GM23338 (cell line): ENCODE measurements at regions not wholly inside any gene's neighbourhood (a gene's known extent, or its start where the extent isn't known, plus 50 kb on each side); places are given as distances from the start of the nearest gene placed in this dataset.

Experiments
- ATAC-seq: fragments of 200-7000 bp; cut with Tn5 transposase; 3 replicates; pipeline ENCODE4 v1.9.1; 2020
- DNase-seq: peaks from one replicate; pipeline ENCODE4 v3.0.0-alpha.2; 2015; ENCODE audit warnings: low spot score
- H2AFZ ChIP-seq: fragments of 200-600 bp; sonication (generic); 2 replicates; pipeline ENCODE4 v1.8.0; 2016; ENCODE audit warnings: antibody characterized with exemption, mild to moderate bottlenecking, moderate library complexity
- H3F3A ChIP-seq: fragments of 200-600 bp; sonication (generic); replicated peaks from 2 replicates; pipeline ENCODE4 v1.8.0; 2017; ENCODE audit warnings: antibody characterized with exemption, mixed run types, low read depth
- H3K27ac ChIP-seq: fragments of 200-600 bp; sonication (generic); 2 replicates; pipeline ENCODE4 v1.6.1; 2016; ENCODE audit warnings: low read depth
- H3K27me3 ChIP-seq: fragments of 200-600 bp; sonication (generic); 2 replicates; pipeline ENCODE4 v1.8.0; 2016; ENCODE audit warnings: mild to moderate bottlenecking, mixed run types, moderate library complexity; ENCODE audit not compliant: insufficient read depth
- H3K36me3 ChIP-seq: fragments of 200-600 bp; sonication (generic); 2 replicates; pipeline ENCODE4 v1.8.0; 2016; ENCODE audit warnings: mild to moderate bottlenecking; ENCODE audit not compliant: insufficient read depth
- H3K4me1 ChIP-seq: fragments of 200-600 bp; sonication (generic); 2 replicates; pipeline ENCODE4 v1.8.0; 2016; ENCODE audit warnings: mild to moderate bottlenecking, moderate library complexity; ENCODE audit not compliant: insufficient read depth
- H3K4me2 ChIP-seq: fragments of 200-600 bp; sonication (generic); 2 replicates; pipeline ENCODE4 v1.7.1; 2017; ENCODE audit warnings: mixed run types
- H3K4me3 ChIP-seq: fragments of 200-600 bp; sonication (generic); 2 replicates; pipeline ENCODE4 v1.6.1; 2016; ENCODE audit warnings: mixed run types
- H3K79me2 ChIP-seq: fragments of 200-600 bp; sonication (generic); replicated peaks from 2 replicates; pipeline ENCODE4 v1.8.0; 2017; ENCODE audit warnings: mild to moderate bottlenecking; ENCODE audit not compliant: insufficient read depth
- H3K9me2 ChIP-seq: fragments of 200-600 bp; sonication (generic); 2 replicates; pipeline ENCODE4 v1.8.0; 2017; ENCODE audit not compliant: insufficient read depth
- H4K20me1 ChIP-seq: fragments of 200-600 bp; sonication (generic); replicated peaks from 2 replicates; pipeline ENCODE4 v1.8.0; 2017; ENCODE audit warnings: mild to moderate bottlenecking; ENCODE audit not compliant: insufficient read depth
- H3K27ac Mint-ChIP-seq: 2 replicates; pipeline ENCODE4 v1.8.0; 2020; ENCODE audit warnings: inconsistent platforms, mild to moderate bottlenecking, moderate library complexity, mixed read lengths
- H3K27me3 Mint-ChIP-seq: 3 replicates; pipeline ENCODE4 v1.8.0; 2022; ENCODE audit warnings: low read depth, mild to moderate bottlenecking, moderate library complexity, mixed read lengths, inconsistent platforms; ENCODE audit not compliant: insufficient read depth, poor library complexity
- H3K36me3 Mint-ChIP-seq: 3 replicates; pipeline ENCODE4 v1.8.0; 2021; ENCODE audit warnings: low read depth, mild to moderate bottlenecking, inconsistent platforms, moderate library complexity, mixed read lengths
- H3K4me1 Mint-ChIP-seq: 3 replicates; pipeline ENCODE4 v1.8.0; 2020; ENCODE audit warnings: mild to moderate bottlenecking, inconsistent platforms, mixed read lengths
- H3K4me3 Mint-ChIP-seq: 3 replicates; pipeline ENCODE4 v1.8.0; 2021; ENCODE audit warnings: moderate library complexity, mild to moderate bottlenecking, inconsistent platforms, mixed read lengths
- H3K9me3 Mint-ChIP-seq: 3 replicates; pipeline ENCODE4 v1.8.0; 2020; ENCODE audit warnings: moderate library complexity, mild to moderate bottlenecking, inconsistent platforms, mixed read lengths
- EZH2 ChIP-seq: fragments of 200-600 bp; sonication (generic); IDR thresholded peaks from one replicate; pipeline ENCODE4 v1.8.0; 2017; ENCODE audit warnings: antibody characterized with exemption, mild to moderate bottlenecking, low read depth; ENCODE audit not compliant: unreplicated experiment
- JUNB ChIP-seq: IDR thresholded peaks from one replicate; pipeline ENCODE4 v1.6.1; 2016; ENCODE audit warnings: antibody characterized with exemption; ENCODE audit not compliant: unreplicated experiment
- POLR2AphosphoS5 ChIP-seq: IDR thresholded peaks from 2 replicates; pipeline ENCODE4 v1.6.1; 2016; ENCODE audit warnings: antibody characterized with exemption, low read depth
- REST ChIP-seq: IDR thresholded peaks from one replicate; pipeline ENCODE4 v1.6.1; 2018; ENCODE audit warnings: antibody characterized with exemption; ENCODE audit not compliant: unreplicated experiment
- ZNF114 ChIP-seq: fragments of 250-450 bp; sonication (Bioruptor Pico); IDR thresholded peaks from 2 replicates; pipeline ENCODE4 v1.5.0; 2020; ENCODE audit warnings: mild to moderate bottlenecking, moderate library complexity
- ZNF331 ChIP-seq: fragments of 250-450 bp; sonication (Bioruptor Pico); IDR thresholded peaks from 2 replicates; pipeline ENCODE4 v1.5.0; 2020; ENCODE audit warnings: low read depth, mild to moderate bottlenecking, moderate library complexity
- ZNF462 ChIP-seq: fragments of 250-450 bp; sonication (Bioruptor Pico); IDR thresholded peaks from 2 replicates; pipeline ENCODE4 v1.5.0; 2020; ENCODE audit warnings: mild to moderate bottlenecking, moderate library complexity
- TF ChIP-seq, protein P1 (sequence below): IDR thresholded peaks from 2 replicates; pipeline ENCODE4 v1.6.1; 2016; ENCODE audit warnings: antibody characterized with exemption

GRCh38 chr5:8934455-8934854, 611.4 kb downstream of the SEMA5A start (continued):
- TF ChIP-seq ZNF462 (CRISPR knock-in tag), result no peak
- TF ChIP-seq ZNF331, result no peak
- no peak for TF ChIP-seq JUNB

GRCh38 chr5:8940934-8941333, 604.9 kb downstream of the SEMA5A start:
- Histone ChIP-seq H3K27me3 (no peaks in the 10 kb centered on the region), H3K79me2 (no peaks in the 10 kb centered on the region), H3K9me2 (peaks cover 7% of the 10 kb centered on the region; the same call in 1 of the 2 replicates), H2AFZ (no peak overlapping the region), H3K4me3 (no peak overlapping the region), H3K36me3 (no peaks in the 10 kb centered on the region), H3F3A (no peaks in the 10 kb centered on the region), H3K4me2 (no peak overlapping the region), H4K20me1 (no peaks in the 10 kb centered on the region), H3K4me1 (no peaks in the 10 kb centered on the region), H3K27ac (no peak overlapping the region)
- no peaks in the 10 kb centered on the region for H3K4me1 Mint-ChIP-seq
- DNase-seq (no peak), ATAC-seq (no peak)
- peaks cover 22% of the 10 kb centered on the region for H3K9me3 Mint-ChIP-seq
- H3K36me3 Mint-ChIP-seq, result peaks cover 10% of the 10 kb centered on the region; the same call in 2 of the 3 replicates
- no peak for TF ChIP-seq POLR2AphosphoS5
- no peak for TF ChIP-seq EZH2
- TF ChIP-seq, protein P1, sequence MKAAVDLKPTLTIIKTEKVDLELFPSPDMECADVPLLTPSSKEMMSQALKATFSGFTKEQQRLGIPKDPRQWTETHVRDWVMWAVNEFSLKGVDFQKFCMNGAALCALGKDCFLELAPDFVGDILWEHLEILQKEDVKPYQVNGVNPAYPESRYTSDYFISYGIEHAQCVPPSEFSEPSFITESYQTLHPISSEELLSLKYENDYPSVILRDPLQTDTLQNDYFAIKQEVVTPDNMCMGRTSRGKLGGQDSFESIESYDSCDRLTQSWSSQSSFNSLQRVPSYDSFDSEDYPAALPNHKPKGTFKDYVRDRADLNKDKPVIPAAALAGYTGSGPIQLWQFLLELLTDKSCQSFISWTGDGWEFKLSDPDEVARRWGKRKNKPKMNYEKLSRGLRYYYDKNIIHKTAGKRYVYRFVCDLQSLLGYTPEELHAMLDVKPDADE, result no peak
- no peak for TF ChIP-seq JUNB
- no peak for TF ChIP-seq ZNF114 (CRISPR knock-in tag)
- no peak for TF ChIP-seq REST
- no peak overlapping the region for H3K4me3 Mint-ChIP-seq
- no peak overlapping the region for H3K27ac Mint-ChIP-seq
- H3K27me3 Mint-ChIP-seq, result no peaks in the 10 kb centered on the region
